Amniotic epithelial cell (primary cell): ENCODE measurements at regions not wholly inside any gene's neighbourhood (a gene's known extent, or its start where the extent isn't known, plus 50 kb on each side); places are given as distances from the start of the nearest gene placed in this dataset.
A peak's percentile ranks its signal among the peaks of the same experiment; 100 is the strongest.
"Not testable (repeated sequence)": the region's sequence is repeated elsewhere in the genome, so short reads cannot be mapped to it uniquely, and the experiment has no call there.

Experiments used
- DNase-seq: peaks from one replicate; pipeline ENCODE4 v3.0.0-alpha.2; 2010; ENCODE audit warnings: low read depth

GRCh38 chr1:206312274-206312665 lies 108.9 kb downstream of the SRGAP2 start:
- DNase-seq, result not testable (repeated sequence)

GRCh38 chr1:206314951-206315636 lies 111.8 kb downstream of the SRGAP2 start:
- DNase-seq, result not testable (repeated sequence)

- not testable (repeated sequence) for DNase-seq
These were observed 113.6 kb downstream of the SRGAP2 start for GRCh38 chr1:206316901-206317300.

GRCh38 chr1:206317878-206318514 lies 114.7 kb downstream of the SRGAP2 start:
- DNase-seq, result not testable (repeated sequence)

- not testable (repeated sequence) for DNase-seq
These were observed 116.9 kb downstream of the SRGAP2 start for GRCh38 chr1:206320227-206320626.

GRCh38 chr1:206326159-206326939 lies 123.0 kb downstream of the SRGAP2 start:
- not testable (repeated sequence) for DNase-seq

- not testable (repeated sequence) for DNase-seq
These were observed 128.3 kb downstream of the SRGAP2 start for GRCh38 chr1:206331597-206331996.

GRCh38 chr1:206333316-206333715 lies 130.0 kb downstream of the SRGAP2 start:
- not testable (repeated sequence) for DNase-seq

GRCh38 chr1:206333897-206334296 lies 130.6 kb downstream of the SRGAP2 start:
- DNase-seq, result not testable (repeated sequence)

GRCh38 chr1:206334481-206334880 lies 131.1 kb downstream of the SRGAP2 start:
- DNase-seq, result peak; percentile 29

GRCh38 chr1:206335162-206335561 lies 131.8 kb downstream of the SRGAP2 start:
- not testable (repeated sequence) for DNase-seq

- not testable (repeated sequence) for DNase-seq
These were observed 132.8 kb downstream of the SRGAP2 start for GRCh38 chr1:206335875-206336846.

GRCh38 chr1:206337024-206337423 lies 133.3 kb upstream of the IKBKE start:
- DNase-seq, result not testable (repeated sequence)

- DNase-seq, result peak; percentile 2
These were observed 119.6 kb upstream of the IKBKE start for GRCh38 chr1:206350493-206351275.

GRCh38 chr1:206351276-206352052 lies 118.8 kb upstream of the IKBKE start:
- not testable (repeated sequence) for DNase-seq

GRCh38 chr1:206356310-206356709 lies 114.0 kb upstream of the IKBKE start:
- peak; percentile 46 for DNase-seq

- not testable (repeated sequence) for DNase-seq
These were observed 112.3 kb upstream of the IKBKE start for GRCh38 chr1:206357962-206358361.

GRCh38 chr1:206358771-206359170 lies 111.5 kb upstream of the IKBKE start:
- DNase-seq, result not testable (repeated sequence)

GRCh38 chr1:206359377-206359776 lies 110.9 kb upstream of the IKBKE start:
- DNase-seq, result not testable (repeated sequence)
